Stimulated activated CD8-positive, alpha-beta memory T cell treated with anti-CD3 and anti-CD28 coated beads, Interleukin-7, amount 100 ng/mL, for 24 hours (primary cell): ENCODE measurements at regions not wholly inside any gene's neighbourhood (a gene's known extent, or its start where the extent isn't known, plus 50 kb on each side); places are given as distances from the start of the nearest gene placed in this dataset.
"Not testable (repeated sequence)": the region's sequence is repeated elsewhere in the genome, so short reads cannot be mapped to it uniquely, and the experiment has no call there.

Source experiments
- DNase-seq: peaks from one replicate; pipeline ENCODE4 v3.0.0-alpha.2; 2020; ENCODE audit warnings: low read depth

GRCh38 chr7:68756986-68757495 is 841.2 kb upstream of the AUTS2 start:
- no peak for DNase-seq

GRCh38 chr7:68760556-68760955 is 837.7 kb upstream of the AUTS2 start:
- no peak for DNase-seq

GRCh38 chr7:68767462-68767861 is 830.8 kb upstream of the AUTS2 start:
- no peak for DNase-seq

GRCh38 chr7:68770649-68771048 is 827.6 kb upstream of the AUTS2 start:
- DNase-seq = no peak

GRCh38 chr7:68776326-68776725 is 821.9 kb upstream of the AUTS2 start:
- DNase-seq = no peak

- no peak for DNase-seq
Observed at GRCh38 chr7:68783684-68784083, 814.6 kb upstream of the AUTS2 start.

GRCh38 chr7:68785036-68785435 is 813.2 kb upstream of the AUTS2 start:
- DNase-seq = no peak

GRCh38 chr7:68787566-68787965 is 810.7 kb upstream of the AUTS2 start:
- no peak for DNase-seq

GRCh38 chr7:68788529-68788928 is 809.7 kb upstream of the AUTS2 start:
- not testable (repeated sequence) for DNase-seq

- DNase-seq = no peak
Observed at GRCh38 chr7:68789597-68789996, 808.7 kb upstream of the AUTS2 start.

- DNase-seq = no peak
Observed at GRCh38 chr7:68792351-68792750, 805.9 kb upstream of the AUTS2 start.

GRCh38 chr7:68793513-68793912 is 804.8 kb upstream of the AUTS2 start:
- DNase-seq = no peak

- DNase-seq = no peak
Observed at GRCh38 chr7:68800316-68800715, 798.0 kb upstream of the AUTS2 start.

GRCh38 chr7:68805159-68805558 is 793.1 kb upstream of the AUTS2 start:
- DNase-seq = no peak

- no peak for DNase-seq
Observed at GRCh38 chr7:68807666-68808065, 790.6 kb upstream of the AUTS2 start.

- DNase-seq = no peak
Observed at GRCh38 chr7:68813551-68814080, 784.7 kb upstream of the AUTS2 start.

GRCh38 chr7:68816491-68816890 is 781.8 kb upstream of the AUTS2 start:
- DNase-seq = no peak

- DNase-seq = no peak
Observed at GRCh38 chr7:68820321-68820720, 778.0 kb upstream of the AUTS2 start.

GRCh38 chr7:68821846-68822245 is 776.4 kb upstream of the AUTS2 start:
- DNase-seq = no peak

- no peak for DNase-seq
Observed at GRCh38 chr7:68823996-68824780, 774.1 kb upstream of the AUTS2 start.

- no peak for DNase-seq
Observed at GRCh38 chr7:68828575-68828974, 769.7 kb upstream of the AUTS2 start.

- no peak for DNase-seq
Observed at GRCh38 chr7:68833422-68833821, 764.9 kb upstream of the AUTS2 start.

GRCh38 chr7:68839014-68839413 is 759.3 kb upstream of the AUTS2 start:
- DNase-seq = no peak

GRCh38 chr7:68840991-68841390 is 757.3 kb upstream of the AUTS2 start:
- no peak for DNase-seq
